ENCODE measurements at regions not wholly inside any gene's neighbourhood (a gene's known extent, or its start where the extent isn't known, plus 50 kb on each side); places are given as distances from the start of the nearest gene placed in this dataset.

GRCh38 chrX:22666441-22666840 is 333.3 kb upstream of the DDX53 start:
- peak; percentile 1 for DNase-seq

- no peak for DNase-seq
Observed at GRCh38 chrX:22674932-22675331, 324.8 kb upstream of the DDX53 start.

- no peak for DNase-seq
Observed at GRCh38 chrX:22686138-22686541, 313.6 kb upstream of the DDX53 start.

GRCh38 chrX:22689290-22689689 is 310.5 kb upstream of the DDX53 start:
- no peak for DNase-seq

- no peak for DNase-seq
Observed at GRCh38 chrX:22690116-22690515, 309.6 kb upstream of the DDX53 start.

- DNase-seq: no peak
Observed at GRCh38 chrX:22691966-22692565, 307.7 kb upstream of the DDX53 start.

- DNase-seq: no peak
Observed at GRCh38 chrX:22698151-22698550, 301.6 kb upstream of the DDX53 start.

GRCh38 chrX:22699581-22700091 is 300.1 kb upstream of the DDX53 start:
- no peak for DNase-seq

- no peak for DNase-seq
Observed at GRCh38 chrX:22712942-22713341, 286.8 kb upstream of the DDX53 start.

GRCh38 chrX:22730542-22730941 is 269.2 kb upstream of the DDX53 start:
- DNase-seq: no peak

GRCh38 chrX:22737541-22737940 is 262.2 kb upstream of the DDX53 start:
- no peak for DNase-seq

GRCh38 chrX:22739276-22739675 is 260.5 kb upstream of the DDX53 start:
- DNase-seq: no peak

GRCh38 chrX:22740836-22741235 is 258.9 kb upstream of the DDX53 start:
- no peak for DNase-seq

- DNase-seq: no peak
Observed at GRCh38 chrX:22742174-22742573, 257.6 kb upstream of the DDX53 start.

GRCh38 chrX:22746081-22746480 is 253.7 kb upstream of the DDX53 start:
- no peak for DNase-seq

- DNase-seq: peak; percentile 36
Observed at GRCh38 chrX:22748093-22748999, 251.4 kb upstream of the DDX53 start.

- no peak for DNase-seq
Observed at GRCh38 chrX:22758807-22759481, 240.8 kb upstream of the DDX53 start.

GRCh38 chrX:22760513-22761057 is 239.2 kb upstream of the DDX53 start:
- no peak for DNase-seq

- no peak for DNase-seq
Observed at GRCh38 chrX:22788221-22788620, 211.5 kb upstream of the DDX53 start.

GRCh38 chrX:22795671-22796070 is 204.1 kb upstream of the DDX53 start:
- DNase-seq: no peak

- DNase-seq: no peak
Observed at GRCh38 chrX:22800360-22800759, 199.4 kb upstream of the DDX53 start.

- no peak for DNase-seq
Observed at GRCh38 chrX:22800806-22801205, 199.0 kb upstream of the DDX53 start.

GRCh38 chrX:22803353-22803752 is 196.4 kb upstream of the DDX53 start:
- DNase-seq: no peak

Measured in stimulated activated CD4-positive, alpha-beta T cell treated with anti-CD3 and anti-CD28 coated beads, Interleukin-15, amount 100 ng/mL, for 24 hours (primary cell).